ENCODE measurements at regions not wholly inside any gene's neighbourhood (a gene's known extent, or its start where the extent isn't known, plus 50 kb on each side); places are given as distances from the start of the nearest gene placed in this dataset.

- H3K36me3 Mint-ChIP-seq (ENCODE audit: low read depth): no peaks in the 10 kb centered on the region
- no peaks in the 10 kb centered on the region for H3K9me3 Mint-ChIP-seq
- H3K4me3 Mint-ChIP-seq: no peak overlapping the region
- no peaks in the 10 kb centered on the region for H3K4me1 Mint-ChIP-seq (ENCODE audit: low read depth)
- H3K27me3 Mint-ChIP-seq (ENCODE audit: insufficient read depth): peaks cover 3% of the 10 kb centered on the region
- DNase-seq (ENCODE audit: low spot score): no peak
- H3K27ac Mint-ChIP-seq: no peak overlapping the region
- intact Hi-C loops (cut with micrococcal nuclease): no loop called here
These were observed 370.6 kb upstream of the PROK2 start for GRCh38 chr3:72155391-72156064.

GRCh38 chr3:72154391-72155335, 369.7 kb upstream of the PROK2 start:
- peaks cover 1% of the 10 kb centered on the region for H3K9me3 Mint-ChIP-seq
- intact Hi-C loops (cut with micrococcal nuclease): no loop called here
- DNase-seq (ENCODE audit: low spot score): no peak
- no peaks in the 10 kb centered on the region for H3K36me3 Mint-ChIP-seq (ENCODE audit: low read depth)
- no peak overlapping the region for H3K4me3 Mint-ChIP-seq
- H3K27me3 Mint-ChIP-seq (ENCODE audit: insufficient read depth): no peaks in the 10 kb centered on the region
- no peaks in the 10 kb centered on the region for H3K4me1 Mint-ChIP-seq (ENCODE audit: low read depth)
- no peak overlapping the region for H3K27ac Mint-ChIP-seq

GRCh38 chr3:72153477-72154314, 368.7 kb upstream of the PROK2 start:
- intact Hi-C loops (cut with micrococcal nuclease): no loop called here
- no peaks in the 10 kb centered on the region for H3K4me1 Mint-ChIP-seq (ENCODE audit: low read depth)
- H3K27me3 Mint-ChIP-seq (ENCODE audit: insufficient read depth): no peaks in the 10 kb centered on the region
- H3K9me3 Mint-ChIP-seq: peaks cover 9% of the 10 kb centered on the region
- no peak overlapping the region for H3K27ac Mint-ChIP-seq
- H3K4me3 Mint-ChIP-seq: no peak overlapping the region
- peaks cover 2% of the 10 kb centered on the region for H3K36me3 Mint-ChIP-seq (ENCODE audit: low read depth)
- DNase-seq (ENCODE audit: low spot score): no peak

GRCh38 chr3:72152551-72153476, 367.9 kb upstream of the PROK2 start:
- intact Hi-C loops (cut with micrococcal nuclease): no loop called here

GRCh38 chr3:72151465-72152238, 366.7 kb upstream of the PROK2 start:
- DNase-seq (ENCODE audit: low spot score): no peak
- H3K4me1 Mint-ChIP-seq (ENCODE audit: low read depth): no peaks in the 10 kb centered on the region
- no peak overlapping the region for H3K4me3 Mint-ChIP-seq
- H3K9me3 Mint-ChIP-seq: peaks cover 17% of the 10 kb centered on the region
- no peak overlapping the region for H3K27ac Mint-ChIP-seq
- intact Hi-C loops (cut with micrococcal nuclease): no loop called here
- H3K27me3 Mint-ChIP-seq (ENCODE audit: insufficient read depth): peaks cover 4% of the 10 kb centered on the region
- peaks cover 4% of the 10 kb centered on the region for H3K36me3 Mint-ChIP-seq (ENCODE audit: low read depth)

More at GRCh38 chr3:72152551-72153476, 367.9 kb upstream of the PROK2 start:
- H3K9me3 Mint-ChIP-seq: peaks cover 17% of the 10 kb centered on the region
- DNase-seq (ENCODE audit: low spot score): no peak
- no peak overlapping the region for H3K4me3 Mint-ChIP-seq
- peaks cover 4% of the 10 kb centered on the region for H3K36me3 Mint-ChIP-seq (ENCODE audit: low read depth)
- H3K27me3 Mint-ChIP-seq (ENCODE audit: insufficient read depth): peaks cover 1% of the 10 kb centered on the region
- no peak overlapping the region for H3K27ac Mint-ChIP-seq
- H3K4me1 Mint-ChIP-seq (ENCODE audit: low read depth): no peaks in the 10 kb centered on the region

- Mint-ChIP-seq H3K9me3 (peaks cover 17% of the 10 kb centered on the region), H3K4me3 (no peak overlapping the region), H3K27me3 (ENCODE audit: insufficient read depth) (peaks cover 4% of the 10 kb centered on the region), H3K36me3 (ENCODE audit: low read depth) (peaks cover 4% of the 10 kb centered on the region), H3K27ac (no peak overlapping the region), H3K4me1 (ENCODE audit: low read depth) (no peaks in the 10 kb centered on the region)
- no peak for DNase-seq (ENCODE audit: low spot score)
- intact Hi-C loops (cut with micrococcal nuclease): no loop called here
These were observed 365.9 kb upstream of the PROK2 start for GRCh38 chr3:72150634-72151412.

GRCh38 chr3:72149645-72150300, 364.8 kb upstream of the PROK2 start:
- no peak for DNase-seq (ENCODE audit: low spot score)
- intact Hi-C loops (cut with micrococcal nuclease): no loop called here
- H3K9me3 Mint-ChIP-seq: peaks cover 17% of the 10 kb centered on the region
- H3K4me3 Mint-ChIP-seq: no peak overlapping the region
- H3K27ac Mint-ChIP-seq: no peak overlapping the region
- H3K27me3 Mint-ChIP-seq (ENCODE audit: insufficient read depth): peaks cover 4% of the 10 kb centered on the region
- H3K4me1 Mint-ChIP-seq (ENCODE audit: low read depth): peaks cover 8% of the 10 kb centered on the region
- peaks cover 4% of the 10 kb centered on the region for H3K36me3 Mint-ChIP-seq (ENCODE audit: low read depth)

- Mint-ChIP-seq H3K4me1 (ENCODE audit: low read depth) (peaks cover 15% of the 10 kb centered on the region), H3K9me3 (peaks cover 17% of the 10 kb centered on the region), H3K27me3 (ENCODE audit: insufficient read depth) (peaks cover 4% of the 10 kb centered on the region), H3K4me3 (no peak overlapping the region), H3K36me3 (ENCODE audit: low read depth) (peaks cover 4% of the 10 kb centered on the region), H3K27ac (no peak overlapping the region)
- intact Hi-C loops (cut with micrococcal nuclease): no loop called here
- DNase-seq (ENCODE audit: low spot score): no peak
These were observed 362.7 kb upstream of the PROK2 start for GRCh38 chr3:72147600-72147999.

GRCh38 chr3:72145506-72146380, 360.8 kb upstream of the PROK2 start:
- Mint-ChIP-seq H3K9me3 (peaks cover 17% of the 10 kb centered on the region), H3K27ac (no peak overlapping the region), H3K4me3 (no peak overlapping the region), H3K4me1 (ENCODE audit: low read depth) (peaks cover 33% of the 10 kb centered on the region), H3K27me3 (ENCODE audit: insufficient read depth) (peaks cover 4% of the 10 kb centered on the region), H3K36me3 (ENCODE audit: low read depth) (peaks cover 4% of the 10 kb centered on the region)
- intact Hi-C loops (cut with micrococcal nuclease): no loop called here
- no peak for DNase-seq (ENCODE audit: low spot score)

Measured in activated T-helper 1 cell treated with anti-CD3 and anti-CD28 coated beads, Interleukin-12 subunit alpha, Interleukin-12 subunit beta, Interleukin-2, Interleukin-4 antibody, amounts not matched to agents 30 ng/mL and 10 ng/mL and 1 ng/mL, durations not matched to agents 14 hours and 24 hours and 36 hours (primary cell).